ENCODE measurements at regions not wholly inside any gene's neighbourhood (a gene's known extent, or its start where the extent isn't known, plus 50 kb on each side); places are given as distances from the start of the nearest gene placed in this dataset.
"Not testable (repeated sequence)": the region's sequence is repeated elsewhere in the genome, so short reads cannot be mapped to it uniquely, and the experiment has no call there.

GRCh38 chr7:25600262-25600920 is 372.1 kb upstream of the NPVF start:
- no peaks in the 10 kb centered on the region for H3K79me2 ChIP-seq
- no peak overlapping the region for H3K27ac ChIP-seq
- H3K9me3 ChIP-seq (ENCODE audit: control insufficient read depth, low read length), result no peaks in the 10 kb centered on the region
- no peak overlapping the region for H3K4me2 ChIP-seq (ENCODE audit: low read length)
- no peak overlapping the region for H2AFZ ChIP-seq
- no peak overlapping the region for H3K9ac ChIP-seq
- no peaks in the 10 kb centered on the region for H3K27me3 ChIP-seq (ENCODE audit: control insufficient read depth, insufficient read depth, low read length)
- TF ChIP-seq, protein P1, sequence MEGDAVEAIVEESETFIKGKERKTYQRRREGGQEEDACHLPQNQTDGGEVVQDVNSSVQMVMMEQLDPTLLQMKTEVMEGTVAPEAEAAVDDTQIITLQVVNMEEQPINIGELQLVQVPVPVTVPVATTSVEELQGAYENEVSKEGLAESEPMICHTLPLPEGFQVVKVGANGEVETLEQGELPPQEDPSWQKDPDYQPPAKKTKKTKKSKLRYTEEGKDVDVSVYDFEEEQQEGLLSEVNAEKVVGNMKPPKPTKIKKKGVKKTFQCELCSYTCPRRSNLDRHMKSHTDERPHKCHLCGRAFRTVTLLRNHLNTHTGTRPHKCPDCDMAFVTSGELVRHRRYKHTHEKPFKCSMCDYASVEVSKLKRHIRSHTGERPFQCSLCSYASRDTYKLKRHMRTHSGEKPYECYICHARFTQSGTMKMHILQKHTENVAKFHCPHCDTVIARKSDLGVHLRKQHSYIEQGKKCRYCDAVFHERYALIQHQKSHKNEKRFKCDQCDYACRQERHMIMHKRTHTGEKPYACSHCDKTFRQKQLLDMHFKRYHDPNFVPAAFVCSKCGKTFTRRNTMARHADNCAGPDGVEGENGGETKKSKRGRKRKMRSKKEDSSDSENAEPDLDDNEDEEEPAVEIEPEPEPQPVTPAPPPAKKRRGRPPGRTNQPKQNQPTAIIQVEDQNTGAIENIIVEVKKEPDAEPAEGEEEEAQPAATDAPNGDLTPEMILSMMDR (IDR thresholded peaks at IDR 0.05), result no peak
- no peaks in the 10 kb centered on the region for H3K4me1 ChIP-seq
- H3K4me3 ChIP-seq (ENCODE audit: low read depth, low read length), result no peak overlapping the region
- no peaks in the 10 kb centered on the region for H3K36me3 ChIP-seq (ENCODE audit: control insufficient read depth, insufficient read depth, low read length)

- not testable (repeated sequence) for H3K4me3 ChIP-seq (ENCODE audit: low read depth, low read length); H3K4me1 ChIP-seq; H3K9ac ChIP-seq; H3K36me3 ChIP-seq (ENCODE audit: control insufficient read depth, insufficient read depth, low read length); H3K4me2 ChIP-seq (ENCODE audit: low read length); H3K9me3 ChIP-seq (ENCODE audit: control insufficient read depth, low read length); H3K79me2 ChIP-seq; H3K27me3 ChIP-seq (ENCODE audit: control insufficient read depth, insufficient read depth, low read length)
- peak overlapping the region; percentile 65 for H3K27ac ChIP-seq
- H2AFZ ChIP-seq, result peak overlapping the region; percentile 83
Observed at GRCh38 chr7:25602730-25603426, 374.6 kb upstream of the NPVF start.

- H3K4me3 ChIP-seq (ENCODE audit: low read depth, low read length); H3K9me3 ChIP-seq (ENCODE audit: control insufficient read depth, low read length); H3K4me1 ChIP-seq; H3K79me2 ChIP-seq; H3K4me2 ChIP-seq (ENCODE audit: low read length); H3K27me3 ChIP-seq (ENCODE audit: control insufficient read depth, insufficient read depth, low read length); H3K9ac ChIP-seq; H3K36me3 ChIP-seq (ENCODE audit: control insufficient read depth, insufficient read depth, low read length): not testable (repeated sequence)
- H2AFZ ChIP-seq, result peak overlapping the region; percentile 83
- H3K27ac ChIP-seq, result peak overlapping the region; percentile 65
Observed at GRCh38 chr7:25603427-25603740, 375.1 kb upstream of the NPVF start.

DNA sequence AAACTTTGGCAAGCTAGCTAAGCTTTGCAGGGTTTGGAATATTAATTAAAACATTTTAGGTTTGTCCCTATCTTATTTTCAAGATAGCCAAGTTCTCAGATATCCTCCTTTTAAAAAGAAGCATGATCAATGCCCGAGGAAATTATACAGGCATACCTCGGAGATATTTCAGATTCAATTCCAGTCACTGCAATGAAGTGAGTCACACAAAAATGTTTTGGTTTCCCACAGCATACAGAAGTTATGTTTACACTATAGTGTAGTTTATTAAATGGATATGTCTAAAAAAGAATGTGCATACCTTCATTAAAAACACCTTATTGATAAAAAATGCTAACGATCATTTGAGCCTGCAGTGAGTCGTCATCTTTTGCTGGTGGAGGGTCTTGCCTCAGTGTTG is 382.9 kb upstream of the NPVF start:
- no peaks in the 10 kb centered on the region for H3K79me2 ChIP-seq
- H3K36me3 ChIP-seq (ENCODE audit: control insufficient read depth, insufficient read depth, low read length), result no peaks in the 10 kb centered on the region
- no peaks in the 10 kb centered on the region for H3K9me3 ChIP-seq (ENCODE audit: control insufficient read depth, low read length)
- TF ChIP-seq, protein P1 (IDR thresholded peaks at IDR 0.05), result no peak
- H3K4me3 ChIP-seq (ENCODE audit: low read depth, low read length), result no peak overlapping the region
- H2AFZ ChIP-seq, result no peak overlapping the region
- H3K9ac ChIP-seq, result no peak overlapping the region
- no peak overlapping the region for H3K27ac ChIP-seq
- no peaks in the 10 kb centered on the region for H3K4me1 ChIP-seq
- no peak overlapping the region for H3K4me2 ChIP-seq (ENCODE audit: low read length)
- no peaks in the 10 kb centered on the region for H3K27me3 ChIP-seq (ENCODE audit: control insufficient read depth, insufficient read depth, low read length)

DNA sequence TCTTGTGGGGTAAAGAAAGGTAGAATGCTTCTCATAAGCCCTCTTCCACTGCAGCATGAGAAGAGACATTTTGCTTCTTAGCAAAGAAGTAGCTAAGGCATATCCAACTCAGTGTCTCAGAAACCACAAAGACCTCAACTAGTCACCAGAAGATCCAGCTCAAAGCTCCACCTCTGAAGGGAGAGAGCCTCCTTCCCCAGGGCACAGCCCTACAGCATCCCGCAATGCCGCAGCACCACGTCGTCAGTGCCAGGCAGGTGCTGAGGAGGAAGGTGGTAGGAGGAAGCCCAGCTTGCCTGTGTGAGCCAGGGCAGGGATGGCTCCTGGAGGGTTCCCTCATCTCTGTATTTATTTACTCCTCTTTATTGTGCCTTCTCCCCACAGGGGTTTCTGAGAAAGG is 385.6 kb upstream of the NPVF start:
- H3K79me2 ChIP-seq, result no peaks in the 10 kb centered on the region
- H3K4me2 ChIP-seq (ENCODE audit: low read length), result no peak overlapping the region
- no peaks in the 10 kb centered on the region for H3K9me3 ChIP-seq (ENCODE audit: control insufficient read depth, low read length)
- H2AFZ ChIP-seq, result no peak overlapping the region
- no peaks in the 10 kb centered on the region for H3K27me3 ChIP-seq (ENCODE audit: control insufficient read depth, insufficient read depth, low read length)
- H3K9ac ChIP-seq, result no peak overlapping the region
- peaks cover under 1% of the 10 kb centered on the region for H3K4me1 ChIP-seq
- H3K36me3 ChIP-seq (ENCODE audit: control insufficient read depth, insufficient read depth, low read length), result no peaks in the 10 kb centered on the region
- H3K4me3 ChIP-seq (ENCODE audit: low read depth, low read length), result no peak overlapping the region
- TF ChIP-seq, protein P1 (IDR thresholded peaks at IDR 0.05), result no peak
- H3K27ac ChIP-seq, result no peak overlapping the region
